Neural cell (in vitro differentiated cells): ENCODE measurements at regions not wholly inside any gene's neighbourhood (a gene's known extent, or its start where the extent isn't known, plus 50 kb on each side); places are given as distances from the start of the nearest gene placed in this dataset.

Experiments used
- H2AFZ ChIP-seq: fragments of 200-600, 300-800 bp; sonication (generic), shearing (Covaris generic); 2 replicates; pipeline ENCODE4 v1.6.0; 2014; ENCODE audit warnings: low read depth, mild to moderate bottlenecking, antibody characterized with exemption, low read length, moderate library complexity
- H3F3A ChIP-seq: fragments of 200-600 bp; shearing (Covaris generic); 2 replicates; pipeline ENCODE4 v1.6.1; 2016; ENCODE audit warnings: mild to moderate bottlenecking, moderate library complexity, mixed read lengths, antibody characterized with exemption, low read length; ENCODE audit not compliant: insufficient read depth, poor library complexity, severe bottlenecking
- H3K27ac ChIP-seq: fragments of 200-600, 300-800 bp; sonication (generic), shearing (Covaris generic); 2 replicates; pipeline ENCODE4 v1.5.1; 2014; ENCODE audit warnings: mild to moderate bottlenecking, low read length, moderate library complexity
- H3K27me3 ChIP-seq: fragments of 300-800, 200-600 bp; sonication (generic), shearing (Covaris generic); 2 replicates; pipeline ENCODE4 v1.6.0; 2014; ENCODE audit warnings: mild to moderate bottlenecking, low read depth, low read length, moderate library complexity; ENCODE audit not compliant: insufficient read depth
- H3K36me3 ChIP-seq: fragments of 300-800, 200-600 bp; sonication (generic), shearing (Covaris generic); 2 replicates; pipeline ENCODE4 v1.5.1; 2014; ENCODE audit warnings: mild to moderate bottlenecking, antibody characterized with exemption, low read length, moderate library complexity; ENCODE audit not compliant: insufficient read depth
- H3K4me2 ChIP-seq: fragments of 300-800, 200-600 bp; sonication (generic), shearing (Covaris generic); 2 replicates; pipeline ENCODE4 v1.6.0; 2014; ENCODE audit warnings: mild to moderate bottlenecking, low read length
- H3K4me3 ChIP-seq: fragments of 300-800, 200-600 bp; sonication (generic), shearing (Covaris generic); 2 replicates; pipeline ENCODE4 v1.5.1; 2014; ENCODE audit warnings: mild to moderate bottlenecking, low read length, moderate library complexity
- H3K79me2 ChIP-seq: fragments of 200-600 bp; shearing (Covaris generic); replicated peaks from 2 replicates; pipeline ENCODE4 v1.6.0; 2014; ENCODE audit warnings: mild to moderate bottlenecking, low read length, moderate library complexity; ENCODE audit not compliant: insufficient read depth
- H3K9ac ChIP-seq: fragments of 300-800, 200-600 bp; sonication (generic), shearing (Covaris generic); 2 replicates; pipeline ENCODE4 v1.6.1; 2016; ENCODE audit warnings: mild to moderate bottlenecking, low read length, mixed read lengths
- H3K9me2 ChIP-seq: fragments of 200-600 bp; shearing (Covaris generic); 2 replicates; pipeline ENCODE4 v1.6.1; 2016; ENCODE audit warnings: mild to moderate bottlenecking, low read length, mixed read lengths; ENCODE audit not compliant: insufficient read depth
- H3K9me3 ChIP-seq: fragments of 200-600, 300-800 bp; sonication (generic), shearing (Covaris generic); 2 replicates; pipeline ENCODE4 v1.6.1; 2016; ENCODE audit warnings: mild to moderate bottlenecking, mixed run types, low read length, moderate library complexity, mixed read lengths
- H4K20me1 ChIP-seq: fragments of 200-600 bp; shearing (Covaris generic); 2 replicates; pipeline ENCODE4 v1.6.1; 2016; ENCODE audit warnings: mild to moderate bottlenecking, mixed run types; ENCODE audit not compliant: insufficient read depth
- CTCF ChIP-seq: fragments of 450-650 bp; IDR thresholded peaks from 2 replicates; pipeline ENCODE4 v1.5.1; 2014; ENCODE audit warnings: antibody characterized with exemption, mild to moderate bottlenecking, moderate library complexity; ENCODE audit not compliant: poor library complexity, severe bottlenecking
- EP300 ChIP-seq: fragments of 450-650 bp; conservative IDR thresholded peaks from 2 replicates; pipeline ENCODE4 v1.6.1; 2014; ENCODE audit warnings: antibody characterized with exemption, mild to moderate bottlenecking, moderate library complexity; ENCODE audit not compliant: poor library complexity, severe bottlenecking
- EZH2 ChIP-seq: fragments of 200-600, 300-800 bp; shearing (Covaris generic), sonication (generic); IDR thresholded peaks from 2 replicates; pipeline ENCODE4 v1.6.1; 2014; ENCODE audit warnings: antibody characterized with exemption, low read length, borderline replicate concordance, mild to moderate bottlenecking; ENCODE audit not compliant: insufficient read depth, poor library complexity, severe bottlenecking
- MXI1 ChIP-seq: fragments of 450-650 bp; conservative IDR thresholded peaks from 2 replicates; pipeline ENCODE4 v1.6.1; 2014; ENCODE audit warnings: antibody characterized with exemption, mild to moderate bottlenecking; ENCODE audit not compliant: poor library complexity, severe bottlenecking
- POLR2AphosphoS5 ChIP-seq: IDR thresholded peaks from 2 replicates; pipeline ENCODE4 v1.6.1; 2012
- RAD21 ChIP-seq: fragments of 450-650 bp; conservative IDR thresholded peaks from 2 replicates; pipeline ENCODE4 v1.6.1; 2014; ENCODE audit warnings: antibody characterized with exemption, mild to moderate bottlenecking, moderate library complexity
- REST ChIP-seq: IDR thresholded peaks from 2 replicates; pipeline ENCODE4 v1.6.1; 2012; ENCODE audit warnings: borderline replicate concordance
- SMC3 ChIP-seq: fragments of 450-650 bp; conservative IDR thresholded peaks from 2 replicates; pipeline ENCODE4 v1.6.1; 2014; ENCODE audit warnings: antibody characterized with exemption, mild to moderate bottlenecking, moderate library complexity; ENCODE audit not compliant: poor library complexity
- TAF1 ChIP-seq: IDR thresholded peaks from 2 replicates; pipeline ENCODE4 v1.6.1; 2012; ENCODE audit warnings: low read depth

DNA sequence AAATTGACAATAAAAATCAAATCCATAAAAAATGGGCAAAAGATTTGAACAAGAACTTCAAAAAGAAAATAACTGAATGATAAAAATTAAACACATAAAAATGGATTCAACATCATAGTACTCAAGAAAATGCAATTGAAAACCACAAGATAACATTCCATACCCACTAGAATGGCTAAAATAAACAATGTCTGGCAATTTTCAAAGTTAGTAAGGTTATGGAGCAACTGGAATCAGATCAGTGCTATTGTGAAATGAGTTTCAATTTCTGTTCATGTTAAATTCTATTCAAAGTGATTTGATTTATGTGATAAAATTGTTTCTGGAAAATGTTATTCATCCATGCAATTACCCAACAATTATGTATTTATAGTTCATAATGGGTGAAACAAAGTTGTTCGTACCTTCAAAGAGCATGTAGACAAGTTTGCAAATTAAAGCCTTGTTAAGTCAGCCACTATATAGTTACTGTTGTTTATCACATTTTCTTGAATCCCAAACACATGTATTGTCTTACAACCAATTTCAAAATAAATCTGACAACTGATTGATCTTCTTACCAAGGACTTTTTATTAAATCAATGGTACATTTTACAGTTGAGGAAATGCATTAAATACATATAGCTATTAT lies 151.5 kb upstream of the CENPW start:
- TF ChIP-seq CTCF (no peak), POLR2AphosphoS5 (no peak), REST (no peak), RAD21 (no peak), EP300 (no peak), EZH2 (no peak), SMC3 (no peak), MXI1 (no peak), TAF1 (no peak)
- H3K27ac ChIP-seq: no peak overlapping the region
- no peaks in the 10 kb centered on the region for H3K36me3 ChIP-seq
- H3K4me3 ChIP-seq: no peak overlapping the region
- H3K27me3 ChIP-seq: no peaks in the 10 kb centered on the region
- no peak overlapping the region for H3K9ac ChIP-seq
- H4K20me1 ChIP-seq: no peaks in the 10 kb centered on the region
- no peaks in the 10 kb centered on the region for H3K9me2 ChIP-seq
- no peak overlapping the region for H3K4me2 ChIP-seq
- H3K9me3 ChIP-seq: no peaks in the 10 kb centered on the region
- H3K79me2 ChIP-seq: no peaks in the 10 kb centered on the region
- H2AFZ ChIP-seq: no peak overlapping the region
- no peaks in the 10 kb centered on the region for H3F3A ChIP-seq

DNA sequence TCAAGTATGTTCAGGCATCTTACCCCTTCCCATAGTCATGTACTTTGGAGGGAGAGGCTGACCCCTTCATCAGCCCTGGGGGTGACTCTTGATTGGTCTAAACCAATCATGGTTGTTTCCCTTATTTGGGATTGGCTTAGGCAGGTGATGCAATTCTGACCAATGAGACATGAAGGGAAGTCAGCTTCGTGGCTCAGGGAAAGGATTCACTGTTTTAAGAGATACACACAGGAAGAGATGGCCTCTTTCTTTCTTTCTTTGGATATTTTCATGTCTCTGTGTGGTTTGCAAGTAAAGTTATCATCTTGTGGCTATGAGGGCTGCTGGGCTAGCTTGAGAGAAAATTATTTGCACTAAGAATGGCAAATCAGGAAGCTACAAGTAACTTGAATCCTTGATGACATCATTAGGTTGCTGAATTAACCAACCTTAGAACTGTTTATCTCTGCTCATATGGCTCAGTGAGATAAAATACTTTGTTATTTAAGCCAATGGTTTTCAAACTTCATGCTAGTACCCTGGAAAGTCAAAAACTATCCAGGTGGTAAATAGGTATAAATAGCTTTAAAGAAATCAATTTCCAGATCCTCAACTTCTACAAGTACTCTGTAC lies 144.2 kb upstream of the CENPW start:
- H3K4me3 ChIP-seq: no peak overlapping the region
- no peaks in the 10 kb centered on the region for H3F3A ChIP-seq
- TF ChIP-seq CTCF: no peak
- no peak for TF ChIP-seq POLR2AphosphoS5
- TF ChIP-seq RAD21: no peak
- TF ChIP-seq EZH2: no peak
- no peak for TF ChIP-seq SMC3
- TF ChIP-seq REST: no peak
- TF ChIP-seq TAF1: no peak
- no peak for TF ChIP-seq EP300
- TF ChIP-seq MXI1: no peak
- H3K9ac ChIP-seq: no peak overlapping the region
- no peaks in the 10 kb centered on the region for H3K9me2 ChIP-seq
- no peaks in the 10 kb centered on the region for H3K9me3 ChIP-seq
- no peak overlapping the region for H3K4me2 ChIP-seq
- H2AFZ ChIP-seq: no peak overlapping the region
- no peaks in the 10 kb centered on the region for H3K36me3 ChIP-seq
- H3K27ac ChIP-seq: no peak overlapping the region
- H3K79me2 ChIP-seq: no peaks in the 10 kb centered on the region
- no peaks in the 10 kb centered on the region for H3K27me3 ChIP-seq
- H4K20me1 ChIP-seq: no peaks in the 10 kb centered on the region
